Liver (tissue), 3 donors: ENCODE measurements at regions not wholly inside any gene's neighbourhood (a gene's known extent, or its start where the extent isn't known, plus 50 kb on each side); places are given as distances from the start of the nearest gene placed in this dataset.

ENCODE experiments used
- CTCF ChIP-seq: fragments of 150-350 bp; IDR thresholded peaks from 2 replicates; pipeline ENCODE4 v1.5.1; 2017; ENCODE audit warnings: improper control_type of control experiment, low read depth, low read length; ENCODE audit not compliant: missing input control
- EGR1 ChIP-seq, 2 donors: IDR thresholded peaks; 2 replicates each; pipeline ENCODE4 v1.6.1; 2016 to 2018; ENCODE audit warnings: antibody characterized with exemption in 2 of 2, low read depth in 2 of 2
- GABPA ChIP-seq, 2 donors: IDR thresholded peaks in 1 of 2; conservative IDR thresholded peaks in 1 of 2; 2 replicates each; pipeline ENCODE4 v1.6.1; 2016; ENCODE audit warnings: antibody characterized with exemption in 2 of 2, mild to moderate bottlenecking in 1 of 2, moderate library complexity in 1 of 2
- JUND ChIP-seq, 2 donors: IDR thresholded peaks; 2 replicates each; pipeline ENCODE4 v1.6.1; 2016; ENCODE audit warnings: antibody characterized with exemption in 2 of 2
- MAX ChIP-seq: IDR thresholded peaks from 2 replicates; pipeline ENCODE4 v1.6.1; 2016; ENCODE audit warnings: antibody characterized with exemption
- RAD21 ChIP-seq, 2 donors: IDR thresholded peaks; 2 replicates each; pipeline ENCODE4 v1.6.1; 2016; ENCODE audit warnings: antibody characterized with exemption in 2 of 2, mild to moderate bottlenecking in 2 of 2
- REST ChIP-seq: IDR thresholded peaks from 2 replicates; pipeline ENCODE4 v1.6.1; 2016; ENCODE audit warnings: antibody characterized with exemption, mild to moderate bottlenecking
- RXRA ChIP-seq, 2 donors: IDR thresholded peaks; 2 replicates each; pipeline ENCODE4 v1.6.1; 2017 to 2018; ENCODE audit warnings: antibody characterized with exemption in 2 of 2, mild to moderate bottlenecking in 1 of 2
- SP1 ChIP-seq: IDR thresholded peaks from 2 replicates; pipeline ENCODE4 v1.6.1; 2018; ENCODE audit warnings: antibody characterized with exemption, mild to moderate bottlenecking
- TAF1 ChIP-seq: conservative IDR thresholded peaks from 2 replicates; pipeline ENCODE4 v1.6.1; 2016; ENCODE audit warnings: antibody characterized with exemption, mild to moderate bottlenecking
- YY1 ChIP-seq: IDR thresholded peaks from 2 replicates; pipeline ENCODE4 v1.6.1; 2016; ENCODE audit warnings: antibody characterized with exemption, mild to moderate bottlenecking
- TF ChIP-seq, protein P1 (sequence below): IDR thresholded peaks from 2 replicates; pipeline ENCODE4 v1.6.1; 2016; ENCODE audit warnings: antibody characterized with exemption
- donor health status: healthy.
- donor health status: healthy.

DNA sequence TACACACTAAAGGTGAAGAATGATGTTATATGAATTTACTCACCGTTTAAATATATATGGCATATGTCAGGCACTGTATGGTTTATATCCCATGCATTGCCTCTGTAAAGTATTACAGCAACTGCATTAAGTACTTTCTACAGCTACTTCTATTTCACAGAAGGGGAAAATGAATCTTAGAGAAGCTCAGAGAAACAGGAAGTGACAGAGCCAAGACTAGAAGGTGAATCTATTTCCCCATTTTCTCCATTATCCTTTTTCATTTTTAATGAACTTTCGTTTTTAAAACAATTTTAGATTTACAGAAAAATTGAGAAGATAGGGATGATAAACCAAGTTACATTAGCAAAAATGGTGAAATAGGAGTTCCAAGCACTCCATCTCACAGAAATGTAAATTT is 863.3 kb downstream of the UQCRFS1 start:
- TF ChIP-seq RAD21 (IDR thresholded peaks at IDR 0.05) (no peak), EGR1 (IDR thresholded peaks at IDR 0.05; ENCODE audit: low read depth in 2 of 2) (no peak), CTCF (no peak), RXRA (IDR thresholded peaks at IDR 0.05) (no peak), TAF1 (no peak), JUND (IDR thresholded peaks at IDR 0.05) (no peak), YY1 (no peak), REST (no peak), GABPA (IDR thresholded peaks at IDR 0.05 in 1 of 2, conservative IDR thresholded peaks at IDR 0.05 in 1 of 2) (no peak), SP1 (no peak), MAX (no peak)
- TF ChIP-seq, protein P1, sequence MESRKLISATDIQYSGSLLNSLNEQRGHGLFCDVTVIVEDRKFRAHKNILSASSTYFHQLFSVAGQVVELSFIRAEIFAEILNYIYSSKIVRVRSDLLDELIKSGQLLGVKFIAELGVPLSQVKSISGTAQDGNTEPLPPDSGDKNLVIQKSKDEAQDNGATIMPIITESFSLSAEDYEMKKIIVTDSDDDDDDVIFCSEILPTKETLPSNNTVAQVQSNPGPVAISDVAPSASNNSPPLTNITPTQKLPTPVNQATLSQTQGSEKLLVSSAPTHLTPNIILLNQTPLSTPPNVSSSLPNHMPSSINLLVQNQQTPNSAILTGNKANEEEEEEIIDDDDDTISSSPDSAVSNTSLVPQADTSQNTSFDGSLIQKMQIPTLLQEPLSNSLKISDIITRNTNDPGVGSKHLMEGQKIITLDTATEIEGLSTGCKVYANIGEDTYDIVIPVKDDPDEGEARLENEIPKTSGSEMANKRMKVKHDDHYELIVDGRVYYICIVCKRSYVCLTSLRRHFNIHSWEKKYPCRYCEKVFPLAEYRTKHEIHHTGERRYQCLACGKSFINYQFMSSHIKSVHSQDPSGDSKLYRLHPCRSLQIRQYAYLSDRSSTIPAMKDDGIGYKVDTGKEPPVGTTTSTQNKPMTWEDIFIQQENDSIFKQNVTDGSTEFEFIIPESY, result no peak
